ENCODE measurements at regions not wholly inside any gene's neighbourhood (a gene's known extent, or its start where the extent isn't known, plus 50 kb on each side); places are given as distances from the start of the nearest gene placed in this dataset.

DNA sequence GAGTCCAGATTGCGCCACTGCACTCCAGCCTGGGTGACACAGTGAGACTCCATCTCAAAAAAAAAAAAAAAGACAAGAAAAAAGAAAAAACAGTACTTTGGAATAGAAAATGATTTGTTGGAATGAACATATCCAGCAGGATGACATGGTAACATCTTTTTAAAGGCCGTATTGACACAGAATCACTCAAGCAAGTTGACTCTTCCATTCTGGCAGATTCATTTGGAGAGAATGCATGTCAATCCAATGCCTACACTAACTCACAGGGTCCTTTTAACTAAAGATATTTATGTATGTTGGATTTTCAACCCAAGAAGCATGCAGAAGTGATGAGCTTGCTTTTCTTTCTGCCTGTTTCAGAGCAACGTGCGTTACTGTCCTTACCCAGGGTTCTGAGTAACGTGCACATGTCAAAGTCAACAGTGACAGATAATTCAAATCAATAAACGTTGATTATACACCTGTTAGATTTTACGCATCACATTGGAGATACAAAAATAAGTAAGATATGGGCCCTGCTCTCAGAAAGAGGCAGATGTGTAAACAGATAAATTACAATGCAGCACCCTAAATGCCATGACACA lies 77.1 kb upstream of the FNDC3B start:
- TF ChIP-seq HNF4A (conservative IDR thresholded peaks at IDR 0.05) (no peak), JUND (IDR thresholded peaks at IDR 0.05) (no peak), TAF1 (conservative IDR thresholded peaks at IDR 0.05) (no peak)
- TF ChIP-seq, protein P1, sequence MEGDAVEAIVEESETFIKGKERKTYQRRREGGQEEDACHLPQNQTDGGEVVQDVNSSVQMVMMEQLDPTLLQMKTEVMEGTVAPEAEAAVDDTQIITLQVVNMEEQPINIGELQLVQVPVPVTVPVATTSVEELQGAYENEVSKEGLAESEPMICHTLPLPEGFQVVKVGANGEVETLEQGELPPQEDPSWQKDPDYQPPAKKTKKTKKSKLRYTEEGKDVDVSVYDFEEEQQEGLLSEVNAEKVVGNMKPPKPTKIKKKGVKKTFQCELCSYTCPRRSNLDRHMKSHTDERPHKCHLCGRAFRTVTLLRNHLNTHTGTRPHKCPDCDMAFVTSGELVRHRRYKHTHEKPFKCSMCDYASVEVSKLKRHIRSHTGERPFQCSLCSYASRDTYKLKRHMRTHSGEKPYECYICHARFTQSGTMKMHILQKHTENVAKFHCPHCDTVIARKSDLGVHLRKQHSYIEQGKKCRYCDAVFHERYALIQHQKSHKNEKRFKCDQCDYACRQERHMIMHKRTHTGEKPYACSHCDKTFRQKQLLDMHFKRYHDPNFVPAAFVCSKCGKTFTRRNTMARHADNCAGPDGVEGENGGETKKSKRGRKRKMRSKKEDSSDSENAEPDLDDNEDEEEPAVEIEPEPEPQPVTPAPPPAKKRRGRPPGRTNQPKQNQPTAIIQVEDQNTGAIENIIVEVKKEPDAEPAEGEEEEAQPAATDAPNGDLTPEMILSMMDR (IDR thresholded peaks at IDR 0.05; ENCODE audit: low read depth, low read length, missing input control) = no peak
- TF ChIP-seq, protein P2, sequence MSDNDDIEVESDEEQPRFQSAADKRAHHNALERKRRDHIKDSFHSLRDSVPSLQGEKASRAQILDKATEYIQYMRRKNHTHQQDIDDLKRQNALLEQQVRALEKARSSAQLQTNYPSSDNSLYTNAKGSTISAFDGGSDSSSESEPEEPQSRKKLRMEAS (IDR thresholded peaks at IDR 0.05) = no peak
